K562 (cell line): ENCODE measurements at regions not wholly inside any gene's neighbourhood (a gene's known extent, or its start where the extent isn't known, plus 50 kb on each side); places are given as distances from the start of the nearest gene placed in this dataset.

Experiments
- ATAC-seq: fragments of 200-7000 bp; cut with Tn5 transposase; 3 replicates; pipeline ENCODE4 v1.9.1; 2020; ENCODE audit warnings: moderate library complexity
- BruUV-seq: library from RNA; stranded (reverse); fragments of 400-500 nt; replicated peaks from 2 replicates; lab custom pipeline; 2021; lab: Mats Ljungman, UMichigan
- CTCF ChIA-PET: fragments of 300-600 bp; formaldehyde crosslinking; extraction: SDS; loops from one replicate; lab custom pipeline; 2021; ENCODE audit warnings: low intra/inter-chr PET ratio; lab: Yijun Ruan, JAX
- POLR2A ChIA-PET: fragments of 300-600, 350-650 bp; sonication (Branson Sonifier 250); formaldehyde crosslinking; extraction: SDS; loops from one replicate; lab custom pipeline; 2021; ENCODE audit warnings: antibody characterized with exemption, inconsistent platforms; lab: Yijun Ruan, JAX
- DNase-seq, 4 experiments: peaks; one replicate each; pipeline versions ENCODE4 v3.0.0 to v3.0.0-alpha.2; 2011 to 2018; ENCODE audit warnings: low spot score in 3 of 4, mixed read lengths in 3 of 4; ENCODE audit errors: extremely low read depth in 1 of 4
- FAIRE-seq: peaks from 2 replicates; lab custom pipeline; 2011; peaks lifted over from hg19 to GRCh38; lab: Jason Lieb, UNC
- H2AFZ ChIP-seq: 2 replicates; pipeline ENCODE4 v1.6.0; 2011; ENCODE audit warnings: low read depth, low read length, control low read depth, inconsistent platforms
- H3K27ac ChIP-seq: fragments of 200-600 bp; 3 replicates; pipeline ENCODE4 v1.8.0; 2011; ENCODE audit warnings: low read depth, mild to moderate bottlenecking, control low read depth, inconsistent platforms, low read length, moderate library complexity, mixed read lengths; ENCODE audit errors: extremely low read depth
- H3K27me3 ChIP-seq, 2 experiments: fragments of 300-600 bp in 1 of 2; 2 replicates in 1 of 2; 3 replicates in 1 of 2; pipeline versions ENCODE4 v1.6.0 to v1.8.0; 2011; ENCODE audit warnings: inconsistent platforms in 2 of 2, low read length in 2 of 2, mild to moderate bottlenecking in 1 of 2, mixed read lengths in 1 of 2, moderate library complexity in 1 of 2; ENCODE audit not compliant: control insufficient read depth in 2 of 2, insufficient read depth in 2 of 2
- H3K36me3 ChIP-seq: fragments of 300-600 bp; 3 replicates; pipeline ENCODE4 v1.8.0; 2011; ENCODE audit warnings: mild to moderate bottlenecking, low read length, inconsistent platforms; ENCODE audit not compliant: control insufficient read depth, insufficient read depth
- H3K4me1 ChIP-seq, 2 experiments: fragments of 200-600 bp in 1 of 2; replicated peaks in 1 of 2; 2 replicates in 1 of 2; 3 replicates in 1 of 2; pipeline versions ENCODE4 v1.5.1 to v1.8.0; 2011; ENCODE audit warnings: inconsistent platforms in 2 of 2, low read length in 2 of 2, mild to moderate bottlenecking in 1 of 2, mixed read lengths in 1 of 2, moderate library complexity in 1 of 2; ENCODE audit not compliant: control insufficient read depth in 2 of 2, insufficient read depth in 2 of 2
- H3K4me2 ChIP-seq: 2 replicates; pipeline ENCODE4 v1.6.1; 2011; ENCODE audit warnings: low read length, control low read depth, inconsistent platforms, mixed read lengths; ENCODE audit not compliant: insufficient read depth
- H3K4me3 ChIP-seq: fragments of 200-600 bp; sonication (generic), shearing (Covaris generic); 2 replicates; pipeline ENCODE4 v1.5.1; 2016; ENCODE audit warnings: control low read depth, inconsistent platforms
- H3K79me2 ChIP-seq: fragments of 200-600 bp; 3 replicates; pipeline ENCODE4 v1.8.0; 2011; ENCODE audit warnings: low read length, inconsistent platforms; ENCODE audit not compliant: control insufficient read depth, insufficient read depth
- H3K9ac ChIP-seq, 2 experiments: 2 replicates each; pipeline versions ENCODE4 v1.6.0 to v1.6.1; 2011; ENCODE audit warnings: low read depth in 2 of 2, low read length in 2 of 2, control low read depth in 1 of 2, inconsistent platforms in 1 of 2, mild to moderate bottlenecking in 1 of 2, mixed read lengths in 1 of 2; ENCODE audit not compliant: insufficient read depth in 1 of 2
- H3K9me1 ChIP-seq: one replicate; pipeline ENCODE4 v1.6.0; 2011; ENCODE audit warnings: inconsistent platforms, mild to moderate bottlenecking, low read length, moderate library complexity; ENCODE audit not compliant: control insufficient read depth, insufficient read depth
- H3K9me3 ChIP-seq: replicated peaks from 2 replicates; pipeline ENCODE4 v1.5.1; 2011; ENCODE audit warnings: low read depth, low read length, inconsistent platforms; ENCODE audit not compliant: control insufficient read depth, insufficient read depth
- H4K20me1 ChIP-seq: replicated peaks from 2 replicates; pipeline ENCODE4 v1.6.1; 2011; ENCODE audit warnings: low read length, inconsistent platforms, mixed read lengths; ENCODE audit not compliant: control insufficient read depth, insufficient read depth
- ATF1 ChIP-seq, 2 experiments: fragments of 450-650 bp in 1 of 2; IDR thresholded peaks; 2 replicates each; pipeline ENCODE4 v1.6.1; 2016; ENCODE audit warnings: missing compliant biosample characterization in 1 of 2, missing genetic modification characterization in 1 of 2
- BCL6 ChIP-seq: fragments of 250-450 bp; sonication (Bioruptor Pico); IDR thresholded peaks from 2 replicates; pipeline ENCODE4 v1.4.0; 2020
- HEY1 ChIP-seq: fragments of 250-450 bp; sonication (Bioruptor Pico); IDR thresholded peaks from 2 replicates; pipeline ENCODE4 v1.5.0; 2020; ENCODE audit warnings: mild to moderate bottlenecking, moderate library complexity, borderline replicate concordance
- HOXB6 ChIP-seq: fragments of 250-450 bp; sonication (Bioruptor Pico); IDR thresholded peaks from 2 replicates; pipeline ENCODE4 v1.5.1; 2022; ENCODE audit warnings: mild to moderate bottlenecking, borderline replicate concordance
- IRF2 ChIP-seq: sonication (generic); formaldehyde crosslinking; IDR thresholded peaks from 2 replicates; pipeline ENCODE4 v1.8.1; 2022; ENCODE audit warnings: mild to moderate bottlenecking, missing genetic modification reagents
- NCOA1 ChIP-seq: fragments of 450-650 bp; IDR thresholded peaks from 2 replicates; pipeline ENCODE4 v1.6.1; 2016; ENCODE audit warnings: low read depth
- NONO ChIP-seq, 2 experiments: fragments of 200-400 bp in 1 of 2; fragments of 450-650 bp in 1 of 2; formaldehyde crosslinking in 1 of 2; IDR thresholded peaks; 2 replicates each; pipeline ENCODE4 v1.6.1; 2017; ENCODE audit warnings: low read depth in 2 of 2, mild to moderate bottlenecking in 2 of 2, moderate library complexity in 2 of 2, low read length in 1 of 2
- NRF1 ChIP-seq, 2 experiments: fragments of 450-650 bp; IDR thresholded peaks in 1 of 2; conservative IDR thresholded peaks in 1 of 2; 2 replicates each; pipeline ENCODE4 v1.6.1; 2014; ENCODE audit warnings: mild to moderate bottlenecking in 2 of 2
- PRPF4 ChIP-seq: fragments of 200-400 bp; formaldehyde crosslinking; IDR thresholded peaks from one replicate; pipeline ENCODE4 v1.6.1; 2017; ENCODE audit warnings: low read length, low read depth, mild to moderate bottlenecking; ENCODE audit not compliant: insufficient read depth, poor library complexity, severe bottlenecking
- PTRF ChIP-seq: fragments of 450-650 bp; IDR thresholded peaks from 2 replicates; pipeline ENCODE4 v1.6.1; 2016; ENCODE audit warnings: mild to moderate bottlenecking, missing genetic modification characterization, missing compliant biosample characterization
- RBM25 ChIP-seq: fragments of 200-400 bp; formaldehyde crosslinking; IDR thresholded peaks from 2 replicates; pipeline ENCODE4 v1.6.1; 2018; ENCODE audit warnings: low read length, low read depth, moderate library complexity; ENCODE audit not compliant: severe bottlenecking
- RNF2 ChIP-seq: sonication (generic); IDR thresholded peaks from 2 replicates; pipeline ENCODE4 v1.6.1; 2016
- U2AF2 ChIP-seq: fragments of 200-400 bp; formaldehyde crosslinking; optimal IDR thresholded peaks from 2 replicates; pipeline ENCODE3; 2017; ENCODE audit warnings: low read depth, mild to moderate bottlenecking, low read length
- ZNF133 ChIP-seq: fragments of 250-450 bp; sonication (Bioruptor Pico); IDR thresholded peaks from 2 replicates; pipeline ENCODE4 v1.4.0; 2020; ENCODE audit warnings: mild to moderate bottlenecking
- ZNF384 ChIP-seq: IDR thresholded peaks from 2 replicates; pipeline ENCODE4 v1.6.1; 2012; ENCODE audit warnings: low read depth, low read length, improper control_type of control experiment
- WGBS: fragments of 100-300 bp; shearing (Covaris generic); methylation state at CpG from one replicate; pipeline ENCODE4 v1.1.6; 2016; ENCODE audit warnings: low coverage, mixed read lengths; ENCODE audit not compliant: insufficient coverage; ENCODE audit errors: missing lambda C conversion rate; 5-methylcytosine and 5-hydroxymethylcytosine counted together
- in situ Hi-C: fragments of 300-500 bp; cut with MboI; formaldehyde crosslinking; loops from 4 replicates; pipeline ENCODE4 v1.15.0; 2018; ENCODE audit warnings: inconsistent platforms, mixed read lengths
- intact Hi-C: fragments of 100-400 bp; cut with micrococcal nuclease; formaldehyde crosslinking; loops from 2 replicates; pipeline ENCODE4 v1.14.2; 2022
- TF ChIP-seq, protein P1 (sequence below): fragments of 450-650 bp; conservative IDR thresholded peaks from 2 replicates; pipeline ENCODE4 v1.6.1; 2016; ENCODE audit warnings: missing genetic modification characterization, low read depth, mild to moderate bottlenecking, control low read depth, missing compliant biosample characterization
- TF ChIP-seq, protein P2 (sequence below): sonication (generic); formaldehyde crosslinking; IDR thresholded peaks from 2 replicates; pipeline ENCODE4 v1.5.0; 2020; ENCODE audit warnings: missing genetic modification reagents
- TF ChIP-seq, protein P3 (sequence below): sonication (generic); formaldehyde crosslinking; IDR thresholded peaks from 2 replicates; pipeline ENCODE4 v1.8.0; 2022; ENCODE audit warnings: mild to moderate bottlenecking, low read depth, missing genetic modification reagents

DNA sequence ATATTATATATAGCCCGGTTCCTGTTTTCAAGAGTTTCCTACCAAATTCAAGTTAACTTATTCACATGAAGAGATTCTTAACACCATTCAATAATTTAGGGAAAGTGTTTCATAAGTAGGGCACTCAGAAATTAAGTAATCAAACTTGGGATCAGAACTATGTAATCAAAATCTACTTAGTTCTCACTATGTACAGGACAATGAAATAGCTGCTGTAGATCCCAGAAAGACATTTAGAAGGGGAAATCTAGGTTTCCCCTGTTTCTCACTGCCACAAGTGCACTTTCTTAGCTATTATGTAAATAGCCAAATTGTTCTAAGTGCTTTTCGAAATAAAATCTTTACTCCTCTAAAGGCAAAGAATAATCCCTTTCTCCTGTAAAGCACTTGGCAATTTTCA lies 493.6 kb upstream of the SETBP1 start:
- no peaks in the 10 kb centered on the region for H3K4me1 ChIP-seq
- H3K4me3 ChIP-seq: no peak overlapping the region
- FAIRE-seq (no peak), DNase-seq (no peak), ATAC-seq (no peak)
- no peak overlapping the region for H3K4me2 ChIP-seq
- in situ Hi-C loops: no loop called here
- no peaks in the 10 kb centered on the region for H3K9me3 ChIP-seq
- H3K9ac ChIP-seq: no peak overlapping the region
- POLR2A ChIA-PET: no interaction called here
- no peaks in the 10 kb centered on the region for H3K27me3 ChIP-seq
- no peaks in the 10 kb centered on the region for H3K79me2 ChIP-seq
- no peaks in the 10 kb centered on the region for H4K20me1 ChIP-seq
- TF ChIP-seq PRPF4: no peak
- TF ChIP-seq HEY1: no peak
- TF ChIP-seq IRF2 (CRISPR knock-in tag): no peak
- TF ChIP-seq RNF2: no peak
- TF ChIP-seq HOXB6: no peak
- TF ChIP-seq ZNF384: no peak
- TF ChIP-seq NONO (IDR thresholded peaks at IDR 0.05; ENCODE audit: low read depth in 2 of 2, low read length in 1 of 2): no peak
- TF ChIP-seq BCL6 (CRISPR knock-in tag): no peak
- no peak for TF ChIP-seq U2AF2
- TF ChIP-seq, protein P1, sequence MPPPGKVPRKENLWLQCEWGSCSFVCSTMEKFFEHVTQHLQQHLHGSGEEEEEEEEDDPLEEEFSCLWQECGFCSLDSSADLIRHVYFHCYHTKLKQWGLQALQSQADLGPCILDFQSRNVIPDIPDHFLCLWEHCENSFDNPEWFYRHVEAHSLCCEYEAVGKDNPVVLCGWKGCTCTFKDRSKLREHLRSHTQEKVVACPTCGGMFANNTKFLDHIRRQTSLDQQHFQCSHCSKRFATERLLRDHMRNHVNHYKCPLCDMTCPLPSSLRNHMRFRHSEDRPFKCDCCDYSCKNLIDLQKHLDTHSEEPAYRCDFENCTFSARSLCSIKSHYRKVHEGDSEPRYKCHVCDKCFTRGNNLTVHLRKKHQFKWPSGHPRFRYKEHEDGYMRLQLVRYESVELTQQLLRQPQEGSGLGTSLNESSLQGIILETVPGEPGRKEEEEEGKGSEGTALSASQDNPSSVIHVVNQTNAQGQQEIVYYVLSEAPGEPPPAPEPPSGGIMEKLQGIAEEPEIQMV (tag): no peak
- no peak for TF ChIP-seq ATF1 (CRISPR knock-in tag; IDR thresholded peaks at IDR 0.05)
- no peak for TF ChIP-seq ATF1 (tag; IDR thresholded peaks at IDR 0.05)
- TF ChIP-seq NRF1 (conservative IDR thresholded peaks at IDR 0.05 in 1 of 2, IDR thresholded peaks at IDR 0.05 in 1 of 2): no peak
- TF ChIP-seq ZNF133: no peak
- TF ChIP-seq, protein P2, sequence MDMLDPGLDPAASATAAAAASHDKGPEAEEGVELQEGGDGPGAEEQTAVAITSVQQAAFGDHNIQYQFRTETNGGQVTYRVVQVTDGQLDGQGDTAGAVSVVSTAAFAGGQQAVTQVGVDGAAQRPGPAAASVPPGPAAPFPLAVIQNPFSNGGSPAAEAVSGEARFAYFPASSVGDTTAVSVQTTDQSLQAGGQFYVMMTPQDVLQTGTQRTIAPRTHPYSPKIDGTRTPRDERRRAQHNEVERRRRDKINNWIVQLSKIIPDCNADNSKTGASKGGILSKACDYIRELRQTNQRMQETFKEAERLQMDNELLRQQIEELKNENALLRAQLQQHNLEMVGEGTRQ (CRISPR knock-in tag): no peak
- no peak for TF ChIP-seq NCOA1
- TF ChIP-seq RBM25: no peak
- TF ChIP-seq PTRF (tag): no peak
- TF ChIP-seq, protein P3, sequence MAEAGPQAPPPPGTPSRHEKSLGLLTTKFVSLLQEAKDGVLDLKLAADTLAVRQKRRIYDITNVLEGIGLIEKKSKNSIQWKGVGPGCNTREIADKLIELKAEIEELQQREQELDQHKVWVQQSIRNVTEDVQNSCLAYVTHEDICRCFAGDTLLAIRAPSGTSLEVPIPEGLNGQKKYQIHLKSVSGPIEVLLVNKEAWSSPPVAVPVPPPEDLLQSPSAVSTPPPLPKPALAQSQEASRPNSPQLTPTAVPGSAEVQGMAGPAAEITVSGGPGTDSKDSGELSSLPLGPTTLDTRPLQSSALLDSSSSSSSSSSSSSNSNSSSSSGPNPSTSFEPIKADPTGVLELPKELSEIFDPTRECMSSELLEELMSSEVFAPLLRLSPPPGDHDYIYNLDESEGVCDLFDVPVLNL: no peak
- TF ChIP-seq, all 486 proteins: peak for 0
- CTCF ChIA-PET: no interaction called here
- no peaks in the 10 kb centered on the region for H3K9me1 ChIP-seq
- no peaks in the 10 kb centered on the region for H3K36me3 ChIP-seq
- BruUV-seq: no TSS peak
- H2AFZ ChIP-seq: no peak overlapping the region
- intact Hi-C loops: no loop called here
- WGBS: 0% methylated on average over 2 of the region's 2 CpGs
- no peak overlapping the region for H3K27ac ChIP-seq
